GM18508 (cell line): ENCODE measurements at regions not wholly inside any gene's neighbourhood (a gene's known extent, or its start where the extent isn't known, plus 50 kb on each side); places are given as distances from the start of the nearest gene placed in this dataset.

ENCODE experiments used
- ATAC-seq: cut with Tn5 transposase; IDR thresholded peaks from one replicate; pipeline ENCODE4 v1.9.1; 2021; ENCODE audit warnings: moderate number of reproducible peaks; ENCODE audit not compliant: insufficient read depth, unreplicated experiment

DNA sequence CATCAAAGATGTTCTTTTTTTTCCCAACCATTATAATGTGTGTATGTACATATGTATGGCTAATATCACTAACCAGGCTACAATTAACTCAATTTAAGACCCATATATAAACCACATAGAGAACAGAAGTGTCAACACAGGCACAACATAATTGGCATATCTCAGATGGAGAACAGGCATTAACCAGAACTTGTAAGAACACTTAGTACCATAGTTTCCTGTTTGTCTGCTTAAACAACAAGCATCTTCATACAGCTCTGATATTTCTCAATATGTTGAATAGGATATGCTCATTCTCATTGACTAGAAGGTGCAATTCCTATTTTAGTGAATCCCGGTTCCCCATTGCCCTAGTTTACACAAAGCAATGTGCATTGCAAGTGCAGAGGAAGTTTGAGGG, 116.9 kb upstream of the EDNRB start:
- ATAC-seq, result no peak

DNA sequence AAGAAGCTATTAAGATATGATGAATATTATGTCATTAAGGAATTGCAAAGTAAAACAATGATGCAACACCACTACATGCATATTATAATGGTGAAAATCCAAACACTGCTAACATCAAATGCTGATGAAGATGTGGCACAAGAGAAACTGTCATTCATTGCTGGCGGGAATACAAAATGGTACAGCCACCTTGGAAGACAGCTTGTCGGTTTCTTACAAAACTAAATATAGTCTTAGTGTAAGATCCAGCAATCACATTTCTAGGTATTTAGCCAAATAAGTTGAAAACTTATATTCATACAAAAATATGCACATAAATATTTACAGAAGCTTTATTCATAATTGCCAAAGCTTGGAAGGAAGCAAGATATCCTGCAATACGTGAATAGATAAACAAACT, 114.9 kb upstream of the EDNRB start:
- no peak for ATAC-seq

DNA sequence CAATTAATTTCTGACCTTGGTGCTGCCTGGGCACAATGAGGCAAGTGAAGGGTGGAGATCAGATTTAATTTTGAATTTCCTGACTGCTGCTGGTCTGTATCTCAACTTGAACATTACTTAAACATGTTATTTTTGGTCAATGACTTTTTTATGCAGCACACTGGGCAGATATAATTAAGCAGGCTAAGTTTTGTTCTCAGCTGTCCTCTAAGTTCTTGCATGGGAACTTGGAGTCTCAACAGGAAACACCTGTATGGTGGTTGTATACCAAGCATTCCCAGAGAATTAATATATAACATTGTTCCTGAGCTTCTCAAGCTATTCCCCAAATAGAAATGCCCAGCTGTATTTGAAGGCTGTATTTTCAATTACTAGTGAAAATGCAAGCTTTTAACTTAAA, 113.5 kb upstream of the EDNRB start:
- no peak for ATAC-seq

DNA sequence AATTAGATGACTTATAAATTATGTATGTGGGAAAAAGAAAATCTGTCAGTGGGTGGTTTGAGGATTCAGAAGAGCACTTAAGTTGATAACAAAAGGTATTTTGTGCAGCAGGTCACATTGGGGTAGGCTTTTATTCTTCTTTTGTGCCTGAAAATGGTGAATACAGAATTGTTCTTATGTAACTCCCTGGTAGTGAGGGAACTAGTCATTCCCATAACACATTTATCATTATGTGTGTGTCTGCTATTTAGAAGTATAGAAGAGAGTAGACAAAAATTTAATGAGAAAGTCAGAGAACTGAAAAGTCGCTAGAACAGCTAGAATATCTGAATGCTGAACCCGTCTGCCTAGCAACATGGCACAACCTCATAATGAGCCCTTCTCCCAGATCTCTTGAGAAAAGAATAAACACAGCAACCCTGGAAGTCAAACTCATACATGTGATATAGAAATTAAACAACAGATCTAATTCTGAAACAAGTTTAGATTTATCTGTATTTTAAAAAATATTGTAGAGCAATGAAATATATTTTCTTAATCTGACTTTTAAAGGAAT, 111.8 kb upstream of the EDNRB start:
- no peak for ATAC-seq

DNA sequence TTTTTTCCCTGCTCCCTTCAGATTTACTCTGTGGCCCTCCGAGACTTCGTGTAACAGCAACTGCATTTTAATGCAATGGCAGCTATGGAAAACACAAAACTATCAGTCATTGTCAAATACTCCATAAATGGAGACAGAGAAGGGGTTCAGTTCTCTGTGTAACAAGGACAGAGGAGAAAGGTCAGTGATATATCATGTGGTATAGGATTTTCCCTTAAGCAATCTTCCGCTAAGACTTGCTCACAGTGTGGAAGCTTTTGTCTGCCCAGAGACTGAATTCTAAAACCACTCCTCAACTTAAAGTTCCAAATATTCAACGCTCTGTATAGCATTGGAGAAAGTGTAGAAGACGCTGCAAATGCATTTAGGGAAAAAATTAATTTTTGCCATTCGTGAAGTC, 111.3 kb upstream of the EDNRB start:
- ATAC-seq, result no peak

DNA sequence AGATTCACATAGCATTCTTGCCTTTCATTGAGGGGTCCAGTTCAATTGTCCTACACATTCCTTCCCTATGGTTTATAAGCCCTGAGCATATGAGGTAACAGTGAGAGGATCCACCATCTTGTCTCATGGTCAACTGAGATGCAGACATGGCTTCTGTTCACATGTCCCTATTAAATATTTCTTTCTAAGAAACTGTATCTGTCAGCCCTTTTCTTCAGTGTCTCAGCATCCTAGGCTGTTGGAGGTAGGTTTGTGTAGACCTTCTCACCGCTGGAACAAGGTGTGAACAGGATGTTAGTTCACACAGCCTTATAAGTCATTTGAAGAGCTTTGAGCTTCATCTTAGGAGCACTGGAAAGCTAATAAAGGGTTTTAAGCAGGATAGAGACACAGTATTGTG, 110.3 kb upstream of the EDNRB start:
- ATAC-seq, result no peak

DNA sequence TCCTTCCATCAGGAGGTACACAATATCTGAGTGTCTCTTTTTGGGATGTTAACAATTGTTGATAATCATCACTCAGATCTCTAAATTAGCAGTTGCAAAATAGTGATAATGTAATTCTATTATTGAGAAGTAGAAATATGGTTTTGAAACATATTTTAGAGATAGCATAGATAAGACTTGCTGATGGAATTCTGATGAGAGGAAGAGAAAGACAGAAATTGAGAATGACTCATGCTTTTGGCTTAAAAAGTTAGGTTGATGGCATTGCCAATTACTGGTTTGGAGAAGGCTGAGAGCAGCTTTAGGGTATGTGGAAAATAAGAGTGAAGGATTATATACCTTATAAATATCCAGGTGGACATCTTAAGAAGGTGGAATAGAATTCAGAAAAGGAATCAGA, 106.4 kb upstream of the EDNRB start:
- no peak for ATAC-seq

DNA sequence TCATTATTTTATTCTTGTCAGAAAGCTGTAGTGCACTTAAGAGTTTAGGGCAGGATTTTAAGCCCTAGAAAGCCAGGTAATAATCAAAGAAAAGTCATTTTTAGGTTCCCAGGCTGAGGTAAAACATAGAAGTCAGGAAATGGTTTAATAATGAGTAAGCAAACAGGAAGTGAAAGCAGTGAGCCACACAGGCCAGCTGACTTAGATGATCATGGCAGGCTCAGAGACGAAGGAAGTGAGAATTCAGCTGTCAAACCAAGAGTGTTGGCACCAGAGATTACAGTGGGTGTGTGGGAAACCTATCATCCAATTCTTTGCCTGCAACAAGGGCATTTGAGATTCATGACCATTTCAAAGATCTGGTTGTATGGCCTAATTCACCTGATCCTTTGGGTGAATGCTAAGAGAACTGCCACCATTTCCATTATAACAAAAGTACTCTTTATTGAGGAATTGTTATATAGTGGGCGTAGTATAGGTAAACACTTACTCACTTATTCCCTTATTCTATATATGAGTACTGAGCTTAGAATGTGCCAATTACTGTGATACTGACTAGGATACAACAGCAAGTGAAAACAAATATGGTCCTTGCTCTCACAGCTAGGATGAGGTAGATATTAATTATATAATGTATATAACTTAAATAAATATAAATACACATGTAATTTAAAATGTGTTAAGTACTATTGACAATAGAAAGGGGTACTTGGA, 103.7 kb upstream of the EDNRB start:
- peak; percentile 100 for ATAC-seq

DNA sequence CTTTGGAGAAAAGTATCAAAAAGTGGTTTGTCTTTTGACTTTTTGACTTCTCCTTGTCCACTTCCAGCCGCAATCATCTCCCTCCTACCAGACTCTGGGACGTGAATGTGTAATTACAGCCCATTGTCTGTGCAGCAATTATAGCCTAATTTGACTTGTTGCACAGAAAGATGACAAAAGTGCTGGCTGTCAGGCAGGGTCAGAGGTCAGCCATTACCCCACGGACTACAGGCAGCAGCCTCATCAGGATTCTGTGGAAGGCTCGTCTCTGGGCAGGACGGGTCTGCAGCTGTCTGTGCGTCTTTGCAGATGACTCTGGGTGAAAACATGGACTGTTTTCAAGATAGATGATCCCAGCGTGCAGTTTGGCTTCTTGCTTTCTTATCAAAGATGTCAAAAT, 102.2 kb upstream of the EDNRB start:
- no peak for ATAC-seq

DNA sequence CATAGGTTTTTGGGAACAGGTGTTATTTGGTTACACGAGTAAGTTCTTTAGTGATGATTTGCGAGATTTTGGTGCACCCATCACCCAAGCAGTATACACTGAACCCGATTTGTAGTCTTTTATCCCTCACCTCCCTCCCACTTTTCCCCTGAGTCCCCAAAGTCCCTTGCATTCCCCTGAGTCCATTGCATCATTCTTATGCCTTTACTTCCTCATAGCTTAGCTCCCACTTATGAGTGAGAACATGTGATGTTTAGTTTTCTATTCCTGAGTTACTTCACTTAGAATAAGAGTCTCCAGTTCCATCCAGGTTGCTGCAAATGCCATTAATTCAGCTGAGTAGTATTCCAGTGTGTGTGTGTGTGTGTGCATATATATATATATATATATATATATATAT, 97.2 kb upstream of the EDNRB start:
- ATAC-seq, result no peak

DNA sequence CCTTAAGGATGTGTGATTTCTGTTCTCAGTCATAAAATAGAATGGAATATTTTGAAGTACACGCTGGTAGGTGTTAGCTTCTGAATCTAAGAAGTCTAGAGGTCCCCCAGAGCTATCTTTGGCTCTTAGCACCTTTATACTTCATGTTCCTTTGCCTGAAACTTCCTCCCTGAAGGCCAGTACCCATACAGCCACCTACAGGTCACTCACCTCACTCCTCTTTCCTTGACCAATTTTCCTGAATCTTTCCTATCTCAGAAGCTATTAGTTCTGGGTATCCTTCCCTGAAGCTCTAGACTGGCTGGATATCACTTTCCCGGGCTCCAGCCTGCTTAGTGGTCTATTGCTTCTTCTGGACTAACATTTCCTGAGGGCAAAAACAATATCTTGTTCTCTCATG, 93.4 kb upstream of the EDNRB start:
- no peak for ATAC-seq

DNA sequence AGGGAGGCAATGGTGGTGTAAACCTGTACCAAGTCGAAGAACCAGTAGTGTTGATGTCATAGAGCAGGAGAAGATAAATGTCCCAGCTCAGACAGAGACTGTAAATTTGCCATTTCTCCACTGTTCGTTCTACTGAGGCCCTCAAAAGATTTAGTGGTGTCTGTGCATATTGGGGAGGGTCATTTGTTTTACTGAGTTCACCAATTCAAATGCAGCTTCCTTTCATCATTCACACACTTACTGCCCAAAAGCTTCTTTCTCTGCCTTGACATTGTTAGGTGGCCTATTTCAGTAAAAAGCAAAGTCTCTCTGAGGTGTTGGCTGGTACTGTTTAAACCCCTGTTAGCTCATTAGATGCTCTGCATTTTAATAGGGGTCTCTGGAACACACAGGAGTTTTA, 86.2 kb upstream of the EDNRB start:
- no peak for ATAC-seq

DNA sequence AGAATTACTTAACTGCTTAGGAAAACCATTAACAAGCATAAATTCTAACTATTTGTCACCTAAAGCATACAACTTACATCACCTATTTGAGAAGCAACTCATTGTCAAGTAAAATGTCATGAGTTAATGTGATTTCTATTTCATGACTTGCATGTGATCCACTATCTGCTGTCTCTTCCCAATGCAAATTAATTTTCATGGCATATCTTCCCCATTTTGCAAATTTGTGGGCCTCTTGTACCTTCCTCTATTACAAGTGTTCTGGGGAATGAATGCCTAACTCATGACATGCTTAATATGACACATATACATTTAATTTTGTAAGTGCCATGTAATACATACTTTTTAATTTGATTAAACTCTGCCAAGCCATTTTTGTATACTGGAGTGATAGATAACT, 81.1 kb upstream of the EDNRB start:
- ATAC-seq, result no peak

DNA sequence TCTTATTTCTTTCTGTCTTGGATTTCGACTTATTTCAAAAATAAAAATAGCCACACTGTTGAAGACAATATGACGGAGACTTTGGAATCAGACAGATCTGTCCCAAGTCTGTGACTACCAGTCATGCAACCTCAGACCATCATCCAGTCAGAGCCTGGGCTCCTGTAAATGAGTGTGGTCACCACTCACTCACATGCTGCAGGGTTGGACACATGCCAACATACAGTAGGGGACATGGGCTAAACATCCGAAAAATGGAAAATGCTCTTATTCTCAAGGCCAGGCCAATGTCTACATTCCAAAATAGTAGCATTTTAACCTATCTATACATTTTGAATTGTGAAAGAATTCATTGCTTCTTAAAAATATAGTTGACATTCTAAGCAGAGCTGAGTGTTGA, 75.5 kb upstream of the EDNRB start:
- ATAC-seq, result no peak

DNA sequence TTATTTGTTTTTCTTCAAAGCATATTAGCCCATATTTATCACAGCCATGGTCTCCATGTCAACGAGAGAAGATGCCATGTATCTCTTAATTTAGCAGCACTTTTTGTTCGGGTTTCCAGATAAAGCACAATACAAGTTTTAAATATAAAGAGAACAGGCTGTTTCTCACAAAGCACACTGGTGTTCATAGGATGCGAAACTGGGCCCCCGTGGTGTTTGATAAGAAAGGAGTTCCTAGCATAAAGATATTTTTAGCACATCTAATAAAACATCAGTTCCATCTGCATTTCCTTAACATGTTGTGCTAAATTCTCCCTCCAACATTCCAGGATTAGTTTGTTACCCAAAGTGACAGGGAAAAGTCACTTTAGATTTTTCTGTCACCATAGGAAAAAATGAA, 72.4 kb upstream of the EDNRB start:
- no peak for ATAC-seq

DNA sequence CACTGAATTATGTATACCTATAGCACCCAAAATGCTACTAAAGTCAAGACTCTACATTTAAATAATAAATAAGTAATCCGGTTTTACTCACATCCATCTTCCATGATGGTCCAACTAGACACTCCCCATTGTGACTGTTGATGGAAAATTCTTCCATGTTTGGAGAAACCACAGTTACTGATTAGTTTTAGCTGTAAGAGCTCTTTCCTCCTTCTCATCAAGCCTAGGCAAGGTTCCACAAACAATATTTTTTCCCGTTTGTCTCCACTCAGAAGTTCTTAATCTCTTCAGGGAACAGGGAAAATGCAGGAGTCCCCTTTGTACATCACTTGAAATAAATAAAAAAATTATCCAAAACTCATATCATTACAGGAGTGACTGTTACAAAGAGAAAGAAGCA, 70.7 kb upstream of the EDNRB start:
- ATAC-seq, result no peak

DNA sequence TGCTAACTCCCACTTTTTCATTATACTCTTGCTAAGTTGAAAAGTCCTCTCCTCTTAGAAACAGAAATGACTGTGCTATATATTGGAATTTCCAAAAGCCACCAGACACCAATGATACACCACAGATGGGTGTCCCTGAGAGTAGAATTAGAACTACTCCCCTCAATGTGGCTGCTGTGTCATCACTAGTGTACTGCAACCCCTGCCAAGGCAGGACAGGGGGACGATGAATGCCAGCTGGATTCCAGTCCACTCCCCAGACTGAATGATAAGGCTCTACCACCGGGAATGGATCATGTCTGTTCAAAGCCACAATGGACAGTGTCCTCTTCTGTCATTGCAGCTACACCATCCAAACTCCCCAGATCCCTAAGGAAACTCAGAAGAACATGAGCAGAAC, 69.7 kb upstream of the EDNRB start:
- ATAC-seq, result no peak

DNA sequence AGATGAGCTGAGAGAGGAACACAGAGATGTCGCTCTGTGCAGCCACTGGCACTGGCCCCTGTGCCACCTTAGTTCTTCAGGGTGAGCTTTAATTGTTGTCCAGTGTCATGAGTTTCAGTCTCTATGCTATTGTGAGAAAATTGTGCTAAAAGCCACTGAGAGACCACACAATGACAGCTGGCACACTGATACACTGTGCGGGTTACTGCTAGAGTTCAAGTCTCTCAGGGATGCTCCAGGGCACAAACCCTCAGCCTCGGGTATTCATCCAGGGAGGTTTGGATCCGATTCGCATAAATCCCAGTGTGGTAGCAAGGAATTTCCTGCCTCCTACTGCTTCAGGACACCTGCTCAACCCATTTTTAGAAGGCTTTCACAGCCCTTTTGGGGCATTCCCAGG, 68.1 kb upstream of the EDNRB start:
- no peak for ATAC-seq

DNA sequence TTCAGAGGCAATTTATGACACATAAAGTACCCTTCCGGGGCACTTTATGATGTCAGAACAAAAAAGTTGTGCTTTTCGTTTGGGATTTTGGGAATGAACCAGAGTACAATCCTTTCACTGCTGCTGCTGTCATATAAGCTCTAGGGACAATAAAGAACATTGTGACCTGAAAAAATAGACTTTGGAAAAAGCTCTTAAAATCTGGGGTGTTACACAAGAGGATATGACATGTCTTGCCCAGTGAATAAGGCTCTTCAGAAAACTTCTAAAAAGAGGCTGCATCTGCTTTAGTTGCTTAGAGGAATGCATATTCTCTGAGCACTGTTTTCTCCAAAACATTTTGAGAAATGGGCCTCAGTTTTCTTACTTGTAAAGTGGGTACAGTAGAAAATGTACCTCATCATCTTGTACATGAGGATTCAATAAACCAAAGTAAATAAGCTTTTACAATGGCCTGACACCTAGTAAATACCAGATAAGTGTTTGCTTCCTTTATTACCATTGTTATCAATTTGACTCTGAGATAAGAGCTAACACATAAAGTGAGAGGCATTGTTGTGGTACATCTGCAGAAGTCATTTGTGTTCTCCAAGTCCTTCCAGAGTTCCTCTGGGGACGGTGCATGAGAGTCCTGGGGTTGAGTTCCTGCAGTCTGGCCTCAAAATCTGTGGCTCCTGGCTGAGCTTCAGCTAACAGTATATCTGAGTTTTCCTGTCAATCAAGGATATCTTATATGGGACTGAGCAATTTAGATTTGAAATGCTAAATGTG, 67.4 kb upstream of the EDNRB start:
- ATAC-seq, result no peak

DNA sequence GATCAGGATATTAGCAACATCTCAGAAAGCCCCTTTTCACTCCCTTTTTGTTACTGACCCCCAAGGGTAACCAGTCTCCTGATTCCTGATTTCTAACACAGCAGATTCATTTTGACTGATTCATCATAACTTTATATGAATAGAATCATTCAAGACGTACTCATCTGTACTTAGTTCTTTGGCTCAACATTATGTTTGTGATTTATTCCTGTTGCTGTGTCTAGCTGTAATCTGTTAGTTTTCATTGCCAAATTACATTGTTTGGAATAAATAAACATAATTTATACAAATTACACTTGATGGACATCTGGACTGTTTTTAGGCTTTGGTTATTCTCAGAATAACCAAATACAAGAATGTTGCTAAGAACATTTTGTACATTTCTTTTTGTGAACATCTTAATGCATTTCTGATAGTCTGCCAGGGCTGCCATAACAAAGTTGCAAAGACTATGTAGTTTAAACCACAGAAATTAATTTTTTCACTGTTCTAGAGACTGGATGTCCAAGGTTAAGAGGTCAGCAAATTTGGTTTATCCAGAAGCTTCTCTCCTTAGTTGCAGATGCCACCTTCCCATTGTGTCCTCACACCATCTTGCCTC, 62.8 kb upstream of the EDNRB start:
- no peak for ATAC-seq

DNA sequence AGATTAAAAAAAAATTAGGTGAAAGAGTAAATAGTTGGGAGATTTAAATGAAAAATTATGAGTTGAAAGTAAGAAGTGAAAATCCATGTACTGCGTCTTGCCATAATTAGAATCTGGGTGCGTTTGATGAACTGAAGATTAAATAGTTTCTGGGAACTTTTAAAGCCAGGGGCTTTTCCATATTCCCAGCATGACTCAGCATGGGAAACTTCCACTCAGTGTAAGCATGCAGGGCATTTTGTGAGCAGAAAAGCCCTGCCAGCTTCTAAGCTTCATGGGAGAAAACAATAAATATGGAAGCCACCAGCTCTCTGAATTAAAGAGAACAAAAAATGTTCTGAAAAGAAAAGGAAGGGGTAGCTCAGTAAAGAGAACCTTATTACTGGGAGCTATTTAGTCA, 62.0 kb upstream of the EDNRB start:
- ATAC-seq, result no peak
